Neural progenitor cell (in vitro differentiated cells): ENCODE measurements at regions not wholly inside any gene's neighbourhood (a gene's known extent, or its start where the extent isn't known, plus 50 kb on each side); places are given as distances from the start of the nearest gene placed in this dataset. TPM values are rescaled to one million over a fixed set of nuclear protein-coding genes. Genes with fewer than 3 reads are reported as not detected.
A peak's percentile ranks its signal among the peaks of the same experiment; 100 is the strongest.

Experiments used
- DNase-seq: peaks from one replicate; pipeline ENCODE4 v3.0.0-alpha.2; 2016; ENCODE audit warnings: low spot score
- H2AFZ ChIP-seq: fragments of 200-600 bp; sonication (generic); replicated peaks from 2 replicates; pipeline ENCODE4 v1.6.1; 2016; ENCODE audit warnings: antibody characterized with exemption
- H3F3A ChIP-seq: fragments of 200-600 bp; sonication (generic); 2 replicates; pipeline ENCODE4 v1.6.1; 2016; ENCODE audit warnings: antibody characterized with exemption, low read depth
- H3K27ac ChIP-seq: fragments of 200-600 bp; sonication (generic); 2 replicates; pipeline ENCODE4 v1.5.1; 2016; ENCODE audit warnings: mild to moderate bottlenecking
- H3K27me3 ChIP-seq: fragments of 200-600 bp; sonication (generic); 2 replicates; pipeline ENCODE4 v1.6.1; 2016; ENCODE audit warnings: mild to moderate bottlenecking, moderate library complexity
- H3K36me3 ChIP-seq: fragments of 200-600 bp; sonication (generic); 2 replicates; pipeline ENCODE4 v1.5.1; 2016
- H3K4me1 ChIP-seq: fragments of 200-600 bp; sonication (generic); 2 replicates; pipeline ENCODE4 v1.6.1; 2016; ENCODE audit warnings: mixed run types
- H3K4me2 ChIP-seq: fragments of 200-600 bp; sonication (generic); 2 replicates; pipeline ENCODE4 v1.6.1; 2016
- H3K4me3 ChIP-seq: fragments of 200-600 bp; sonication (generic); 2 replicates; pipeline ENCODE4 v1.5.1; 2016
- H3K79me2 ChIP-seq: fragments of 200-600 bp; sonication (generic); 2 replicates; pipeline ENCODE4 v1.6.1; 2016; ENCODE audit warnings: low read depth
- H3K9ac ChIP-seq: fragments of 200-600 bp; sonication (generic); 2 replicates; pipeline ENCODE4 v1.6.1; 2016
- H3K9me3 ChIP-seq: fragments of 200-600 bp; sonication (generic); 2 replicates; pipeline ENCODE4 v1.5.1; 2016; ENCODE audit warnings: low read depth
- H4K20me1 ChIP-seq: fragments of 200-600 bp; sonication (generic); 2 replicates; pipeline ENCODE4 v1.6.1; 2016; ENCODE audit warnings: low read depth
- H3K27ac Mint-ChIP-seq: 3 replicates; pipeline ENCODE4 v1.8.0; 2021; ENCODE audit warnings: mixed read lengths
- H3K27me3 Mint-ChIP-seq: 2 replicates; pipeline ENCODE4 v1.8.0; 2022; ENCODE audit warnings: low read depth, mild to moderate bottlenecking, inconsistent platforms, moderate library complexity, mixed read lengths; ENCODE audit not compliant: insufficient read depth
- H3K36me3 Mint-ChIP-seq: 3 replicates; pipeline ENCODE4 v1.8.0; 2021; ENCODE audit warnings: mixed read lengths
- H3K4me1 Mint-ChIP-seq: 3 replicates; pipeline ENCODE4 v1.8.0; 2021; ENCODE audit warnings: mixed read lengths
- H3K4me3 Mint-ChIP-seq: 3 replicates; pipeline ENCODE4 v1.8.0; 2021; ENCODE audit warnings: mild to moderate bottlenecking, moderate library complexity, mixed read lengths
- H3K9me3 Mint-ChIP-seq: 3 replicates; pipeline ENCODE4 v1.8.0; 2020; ENCODE audit warnings: mixed read lengths
- CTCF ChIP-seq: fragments of 200-600 bp; sonication (generic); IDR thresholded peaks from 2 replicates; pipeline ENCODE4 v1.5.1; 2017; ENCODE audit warnings: antibody characterized with exemption, mild to moderate bottlenecking
- EZH2phosphoT487 ChIP-seq: fragments of 200-600 bp; sonication (generic); IDR thresholded peaks from 2 replicates; pipeline ENCODE4 v1.6.1; 2017; ENCODE audit warnings: antibody characterized with exemption
- small RNA-seq: library from RNA; depleted of rRNA; stranded (forward); fragments of <200 nt; gene quantifications from one replicate; pipeline ENCODE3, GENCODE V24; 2015

GRCh38 chrX:76279007-76279406, 106.1 kb downstream of the PBDC1 start:
- Histone ChIP-seq H3K4me1 (no peaks in the 10 kb centered on the region), H3K4me2 (no peak overlapping the region), H4K20me1 (no peaks in the 10 kb centered on the region), H3K9me3 (peaks cover 7% of the 10 kb centered on the region), H3F3A (no peaks in the 10 kb centered on the region), H3K79me2 (no peaks in the 10 kb centered on the region), H3K9ac (no peak overlapping the region), H2AFZ (no peak overlapping the region), H3K27ac (no peak overlapping the region), H3K27me3 (no peaks in the 10 kb centered on the region), H3K36me3 (peaks cover 2% of the 10 kb centered on the region), H3K4me3 (no peak overlapping the region)
- Mint-ChIP-seq H3K36me3 (no peaks in the 10 kb centered on the region), H3K27me3 (no peaks in the 10 kb centered on the region), H3K27ac (no peak overlapping the region), H3K4me3 (no peak overlapping the region), H3K9me3 (peaks cover 19% of the 10 kb centered on the region), H3K4me1 (no peaks in the 10 kb centered on the region)
- DNase-seq = peak; percentile 69
- TF ChIP-seq EZH2phosphoT487 (no peak), CTCF (peak; percentile 72)

Small RNA genes in the stretch of these regions (small RNA-seq; reads per million reads assigned to genes)
- gene RNU6-867P = not detected
